ENCODE measurements at regions not wholly inside any gene's neighbourhood (a gene's known extent, or its start where the extent isn't known, plus 50 kb on each side); places are given as distances from the start of the nearest gene placed in this dataset.

GRCh38 chr7:159231017-159231416, 86.3 kb upstream of the VIPR2 start:
- TF ChIP-seq CTCF (IDR thresholded peaks at IDR 0.05) (no peak), POLR2A (IDR thresholded peaks at IDR 0.05) (no peak), POLR2AphosphoS5 (IDR thresholded peaks at IDR 0.05) (no peak)
